Smooth muscle cell (in vitro differentiated cells): ENCODE measurements at regions not wholly inside any gene's neighbourhood (a gene's known extent, or its start where the extent isn't known, plus 50 kb on each side); places are given as distances from the start of the nearest gene placed in this dataset.

ENCODE experiments used
- DNase-seq: peaks from one replicate; lab custom pipeline; 2025; ENCODE audit not compliant: unreplicated experiment; lab: John Stamatoyannopoulos, UW
- H2AFZ ChIP-seq: fragments of 200-600 bp; sonication (generic); 2 replicates; pipeline ENCODE4 v1.6.0; 2016; ENCODE audit warnings: antibody characterized with exemption, low read depth, mild to moderate bottlenecking
- H3F3A ChIP-seq: fragments of 200-600 bp; sonication (generic); 2 replicates; pipeline ENCODE4 v1.6.0; 2017; ENCODE audit warnings: antibody characterized with exemption, low read depth
- H3K27ac ChIP-seq: fragments of 200-600 bp; sonication (generic); 2 replicates; pipeline ENCODE4 v1.5.1; 2016; ENCODE audit warnings: low read depth, mild to moderate bottlenecking
- H3K27me3 ChIP-seq: fragments of 200-600 bp; sonication (generic); 2 replicates; pipeline ENCODE4 v1.6.1; 2016; ENCODE audit warnings: low read depth, mild to moderate bottlenecking
- H3K36me3 ChIP-seq: fragments of 200-600 bp; sonication (generic); 2 replicates; pipeline ENCODE4 v1.5.1; 2016; ENCODE audit warnings: low read depth
- H3K4me1 ChIP-seq: fragments of 200-600 bp; sonication (generic); 2 replicates; pipeline ENCODE4 v1.5.1; 2016; ENCODE audit warnings: low read depth
- H3K4me2 ChIP-seq: fragments of 200-600 bp; sonication (generic); 2 replicates; pipeline ENCODE4 v1.6.0; 2016; ENCODE audit warnings: mild to moderate bottlenecking
- H3K4me3 ChIP-seq: fragments of 200-600 bp; sonication (generic); 2 replicates; pipeline ENCODE4 v1.5.1; 2016; ENCODE audit warnings: mild to moderate bottlenecking
- H3K79me2 ChIP-seq: fragments of 200-600 bp; sonication (generic); 2 replicates; pipeline ENCODE4 v1.6.0; 2016; ENCODE audit warnings: low read depth, mild to moderate bottlenecking
- H3K9ac ChIP-seq: fragments of 200-600 bp; sonication (generic); 2 replicates; pipeline ENCODE4 v1.6.0; 2016; ENCODE audit warnings: low read depth
- H3K9me3 ChIP-seq: fragments of 200-600 bp; sonication (generic); replicated peaks from 2 replicates; pipeline ENCODE4 v1.5.1; 2016; ENCODE audit warnings: low read depth
- H4K20me1 ChIP-seq: fragments of 200-600 bp; sonication (generic); 2 replicates; pipeline ENCODE4 v1.6.0; 2016; ENCODE audit warnings: low read depth
- WGBS: methylation state at CpG from one replicate; pipeline ENCODE4 v1.1.7; 2016; ENCODE audit warnings: low lambda C conversion rate; 5-methylcytosine and 5-hydroxymethylcytosine counted together
- TF ChIP-seq, protein P1 (sequence below): fragments of 200-600 bp; sonication (generic); IDR thresholded peaks from 2 replicates; pipeline ENCODE4 v1.5.1; 2017; ENCODE audit warnings: borderline replicate concordance, mild to moderate bottlenecking, antibody characterized with exemption; ENCODE audit not compliant: insufficient read depth, poor library complexity, severe bottlenecking

DNA sequence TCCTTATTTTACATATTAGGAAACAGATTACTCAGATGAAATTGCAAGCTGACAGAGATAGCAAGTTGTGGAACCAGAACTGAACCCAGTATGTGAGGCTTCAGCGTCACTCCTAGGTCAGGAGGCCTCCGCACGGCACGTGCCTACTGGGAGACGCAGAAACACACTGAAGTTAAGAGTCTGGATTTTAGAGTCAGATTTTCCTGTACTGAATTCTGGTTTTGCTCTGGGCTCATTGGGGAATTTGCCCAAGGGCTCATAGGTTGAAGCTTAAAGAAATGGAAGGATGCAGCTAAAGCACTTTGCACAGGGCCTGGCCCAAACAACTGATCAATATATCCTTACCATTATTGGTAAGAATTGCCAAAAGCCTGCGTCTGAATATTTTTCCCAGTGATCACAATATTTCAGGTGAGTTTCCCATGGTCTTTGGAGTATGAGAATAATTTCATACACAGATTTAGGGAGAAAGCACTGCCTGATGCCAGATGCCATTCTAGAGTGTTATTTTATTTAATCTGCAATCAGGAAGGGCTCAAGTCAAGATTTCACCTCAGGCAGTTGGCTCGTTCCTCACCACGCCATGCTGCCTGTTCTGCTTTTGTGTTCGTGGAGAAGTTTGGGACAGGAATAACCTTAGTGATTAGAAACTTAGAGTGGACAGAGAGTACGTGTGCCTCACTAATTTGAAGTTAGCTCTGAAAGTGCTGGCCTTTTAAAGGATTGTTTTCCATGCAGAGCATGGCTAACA lies 331.9 kb downstream of the MYCN start:
- H3K27me3 ChIP-seq, result no peaks in the 10 kb centered on the region
- H3K4me1 ChIP-seq, result peaks cover 7% of the 10 kb centered on the region
- no peaks in the 10 kb centered on the region for H3K9me3 ChIP-seq
- H2AFZ ChIP-seq, result no peak overlapping the region
- no peak overlapping the region for H3K27ac ChIP-seq
- WGBS, result 91% methylated on average over 10 of the region's 10 CpGs
- TF ChIP-seq, protein P1, sequence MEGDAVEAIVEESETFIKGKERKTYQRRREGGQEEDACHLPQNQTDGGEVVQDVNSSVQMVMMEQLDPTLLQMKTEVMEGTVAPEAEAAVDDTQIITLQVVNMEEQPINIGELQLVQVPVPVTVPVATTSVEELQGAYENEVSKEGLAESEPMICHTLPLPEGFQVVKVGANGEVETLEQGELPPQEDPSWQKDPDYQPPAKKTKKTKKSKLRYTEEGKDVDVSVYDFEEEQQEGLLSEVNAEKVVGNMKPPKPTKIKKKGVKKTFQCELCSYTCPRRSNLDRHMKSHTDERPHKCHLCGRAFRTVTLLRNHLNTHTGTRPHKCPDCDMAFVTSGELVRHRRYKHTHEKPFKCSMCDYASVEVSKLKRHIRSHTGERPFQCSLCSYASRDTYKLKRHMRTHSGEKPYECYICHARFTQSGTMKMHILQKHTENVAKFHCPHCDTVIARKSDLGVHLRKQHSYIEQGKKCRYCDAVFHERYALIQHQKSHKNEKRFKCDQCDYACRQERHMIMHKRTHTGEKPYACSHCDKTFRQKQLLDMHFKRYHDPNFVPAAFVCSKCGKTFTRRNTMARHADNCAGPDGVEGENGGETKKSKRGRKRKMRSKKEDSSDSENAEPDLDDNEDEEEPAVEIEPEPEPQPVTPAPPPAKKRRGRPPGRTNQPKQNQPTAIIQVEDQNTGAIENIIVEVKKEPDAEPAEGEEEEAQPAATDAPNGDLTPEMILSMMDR, result no peak
- no peaks in the 10 kb centered on the region for H3F3A ChIP-seq
- no peaks in the 10 kb centered on the region for H3K79me2 ChIP-seq
- H4K20me1 ChIP-seq, result no peaks in the 10 kb centered on the region
- DNase-seq, result no peak
- H3K4me2 ChIP-seq, result no peak overlapping the region
- no peak overlapping the region for H3K9ac ChIP-seq
- no peaks in the 10 kb centered on the region for H3K36me3 ChIP-seq
- H3K4me3 ChIP-seq, result no peak overlapping the region

DNA sequence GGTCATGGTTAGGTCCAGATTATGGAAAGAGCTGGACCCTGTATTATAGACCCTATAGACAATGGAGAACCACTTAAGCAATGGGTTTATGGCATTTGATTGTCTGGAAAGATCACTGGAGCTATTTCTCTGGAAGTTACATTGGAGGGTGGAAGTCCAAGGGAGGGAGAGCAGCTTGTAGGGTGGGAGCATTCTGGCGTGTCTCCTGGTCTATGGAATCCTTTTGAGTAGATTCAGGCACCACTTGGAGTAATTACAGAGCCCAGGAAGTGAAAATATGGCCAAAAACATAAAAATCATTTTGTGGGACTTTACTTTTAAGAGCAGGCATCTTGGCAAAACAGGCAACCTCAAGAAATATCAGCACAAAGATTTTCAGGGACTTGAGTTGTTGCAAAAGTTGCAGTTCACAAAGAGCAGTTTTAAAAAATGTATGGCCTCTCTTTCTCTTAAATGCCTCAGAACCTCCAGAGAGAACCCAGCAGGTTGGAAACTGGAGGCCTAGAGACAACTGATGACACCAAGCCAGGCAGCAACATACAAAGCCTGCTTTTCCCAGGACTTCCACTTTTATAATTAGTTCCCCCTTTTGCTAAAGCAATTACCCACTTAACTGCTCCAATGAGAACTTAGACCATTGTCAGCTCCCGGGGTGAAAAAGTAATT lies 331.0 kb downstream of the MYCN start:
- Histone ChIP-seq H3K9me3 (no peaks in the 10 kb centered on the region), H2AFZ (no peak overlapping the region), H3F3A (no peaks in the 10 kb centered on the region), H3K36me3 (no peaks in the 10 kb centered on the region), H3K79me2 (no peaks in the 10 kb centered on the region), H3K4me2 (no peak overlapping the region), H3K27ac (no peak overlapping the region), H3K4me3 (no peak overlapping the region), H4K20me1 (no peaks in the 10 kb centered on the region), H3K27me3 (no peaks in the 10 kb centered on the region), H3K4me1 (peaks cover 7% of the 10 kb centered on the region), H3K9ac (no peak overlapping the region)
- 85% methylated on average over 2 of the region's 2 CpGs for WGBS
- DNase-seq, result no peak
- TF ChIP-seq, protein P1, result no peak

DNA sequence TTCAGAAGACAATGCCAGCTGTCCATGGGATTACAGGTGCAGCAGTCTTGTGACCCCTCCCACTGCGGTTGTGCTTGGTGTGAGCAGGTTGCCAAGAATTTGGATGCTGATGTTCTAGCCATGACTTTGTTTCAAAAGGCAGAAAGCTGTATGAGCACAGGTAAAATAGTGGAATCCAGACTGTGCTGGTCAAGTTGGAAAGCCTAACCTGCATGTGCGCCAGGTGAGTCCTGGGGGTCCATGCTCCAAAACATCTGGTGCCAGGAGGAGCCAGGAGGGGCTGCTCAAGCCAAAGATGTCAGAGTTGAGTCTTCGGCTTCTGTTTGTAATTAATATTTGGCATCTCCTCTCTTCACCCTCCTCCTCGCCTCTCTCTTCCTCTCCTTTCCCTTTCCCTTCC lies 330.1 kb downstream of the MYCN start:
- Histone ChIP-seq H3K4me1 (peaks cover 7% of the 10 kb centered on the region), H4K20me1 (no peaks in the 10 kb centered on the region), H3K36me3 (no peaks in the 10 kb centered on the region), H3K9ac (no peak overlapping the region), H3K4me3 (no peak overlapping the region), H3K4me2 (no peak overlapping the region), H3K79me2 (no peaks in the 10 kb centered on the region), H3K9me3 (no peaks in the 10 kb centered on the region), H2AFZ (no peak overlapping the region), H3K27ac (no peak overlapping the region), H3F3A (no peaks in the 10 kb centered on the region), H3K27me3 (no peaks in the 10 kb centered on the region)
- no peak for DNase-seq
- TF ChIP-seq, protein P1, result no peak
- 95% methylated on average over 4 of the region's 4 CpGs for WGBS
